ENCODE measurements at regions not wholly inside any gene's neighbourhood (a gene's known extent, or its start where the extent isn't known, plus 50 kb on each side); places are given as distances from the start of the nearest gene placed in this dataset.

DNA sequence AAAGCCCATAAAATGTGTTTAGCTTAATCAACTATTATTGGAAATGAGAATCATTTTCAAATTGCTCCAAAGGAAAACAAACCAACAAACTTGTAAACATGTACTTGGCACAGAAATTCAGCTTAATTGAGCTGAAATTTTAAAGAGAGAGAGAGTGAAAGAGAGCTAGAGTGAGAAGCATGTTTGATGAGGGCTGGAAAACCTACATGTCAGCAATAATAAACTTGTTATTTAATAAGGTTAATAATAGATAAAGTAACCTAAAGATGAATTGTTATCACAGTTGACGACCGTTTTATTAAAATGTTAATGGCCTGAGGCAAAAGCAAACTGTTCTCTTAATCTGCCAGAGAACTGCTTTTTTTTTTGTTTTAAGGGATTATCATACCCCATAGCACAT lies 496.1 kb downstream of the RNF144B start:
- Histone ChIP-seq H3K4me2 (ENCODE audit: low read length) (no peak overlapping the region), H3K79me2 (ENCODE audit: insufficient read depth, low read length) (no peaks in the 10 kb centered on the region), H3K27me3 (ENCODE audit: insufficient read depth, low read length) (no peaks in the 10 kb centered on the region), H3K4me1 (ENCODE audit: control insufficient read depth in 1 of 2, insufficient read depth in 2 of 2, low read length in 2 of 2) (no peaks in the 10 kb centered on the region), H3K9me3 (ENCODE audit: control insufficient read depth in 1 of 2, insufficient read depth in 1 of 2, low read depth in 1 of 2, low read length in 2 of 2) (no peaks in the 10 kb centered on the region), H3K9me2 (ENCODE audit: insufficient read depth) (no peaks in the 10 kb centered on the region), H3K9ac (ENCODE audit: low read length) (no peak overlapping the region), H2AFZ (ENCODE audit: low read depth, low read length, poor library complexity, severe bottlenecking) (no peak overlapping the region), H3K4me3 (replicated peaks in 1 of 2; ENCODE audit: low read depth in 1 of 2, low read length in 2 of 2) (no peak overlapping the region), H3K27ac (ENCODE audit: low read depth, low read length) (no peak overlapping the region), H3K36me3 (ENCODE audit: control insufficient read depth in 1 of 2, insufficient read depth in 2 of 2, low read length in 2 of 2) (no peaks in the 10 kb centered on the region), H4K20me1 (ENCODE audit: insufficient read depth) (no peaks in the 10 kb centered on the region)
- TF ChIP-seq SRF (IDR thresholded peaks at IDR 0.05; ENCODE audit: low read depth): no peak
- TF ChIP-seq CBX3 (IDR thresholded peaks at IDR 0.05; ENCODE audit: low read depth): no peak
- TF ChIP-seq SP1 (IDR thresholded peaks at IDR 0.05; ENCODE audit: low read depth): no peak
- no peak for TF ChIP-seq EGR1 (IDR thresholded peaks at IDR 0.05; ENCODE audit: low read depth)
- no peak for TF ChIP-seq JUND (IDR thresholded peaks at IDR 0.05)
- no peak for TF ChIP-seq YY1 (IDR thresholded peaks at IDR 0.05; ENCODE audit: extremely low read depth, insufficient replicate concordance, low read depth, low read length)
- ChIA-PET POLR2A (no interaction called here), CTCF (no interaction called here), RAD21 (ENCODE audit: low non-redundant PET in 1 of 2, low total read pairs in 2 of 2, uncharacterized antibody in 2 of 2, unreplicated experiment in 2 of 2) (no interaction called here)
- DNase-seq (ENCODE audit: low read depth, low spot score): no peak
- no peak for ATAC-seq
- no TSS peak for BruUV-seq (replicated peaks)
- intact Hi-C loops (cut with micrococcal nuclease): no loop called here

DNA sequence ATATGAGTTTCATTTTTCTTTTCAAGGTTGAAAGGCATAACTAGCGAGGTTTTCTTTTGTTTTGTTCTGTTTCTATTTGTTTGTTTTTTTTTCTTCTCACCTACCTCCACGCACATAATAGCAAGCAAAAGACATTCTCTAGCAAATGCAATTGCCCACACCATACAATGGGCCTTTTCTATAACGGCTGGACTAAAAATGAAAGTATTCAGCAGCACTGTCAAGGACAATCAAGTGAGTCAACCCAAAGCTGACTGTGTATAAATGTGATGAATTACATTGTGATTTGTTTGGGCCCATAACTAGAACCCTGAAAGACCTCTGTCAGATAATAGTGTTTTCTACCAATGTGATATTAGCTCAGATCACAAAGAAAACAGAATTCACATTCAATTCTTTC lies 496.7 kb downstream of the RNF144B start:
- POLR2A ChIA-PET: no interaction called here
- ATAC-seq (no peak), DNase-seq (ENCODE audit: low read depth, low spot score) (no peak)
- H3K4me1 ChIP-seq (ENCODE audit: control insufficient read depth in 1 of 2, insufficient read depth in 2 of 2, low read length in 2 of 2): no peaks in the 10 kb centered on the region
- H3K27me3 ChIP-seq (ENCODE audit: insufficient read depth, low read length): no peaks in the 10 kb centered on the region
- intact Hi-C loops (cut with micrococcal nuclease): no loop called here
- no peak overlapping the region for H3K4me2 ChIP-seq (ENCODE audit: low read length)
- CTCF ChIA-PET: no interaction called here
- H3K79me2 ChIP-seq (ENCODE audit: insufficient read depth, low read length): no peaks in the 10 kb centered on the region
- TF ChIP-seq EZH2 (IDR thresholded peaks at IDR 0.05): no peak
- no peak for TF ChIP-seq ZNF274 (IDR thresholded peaks at IDR 0.05; ENCODE audit: low read depth, low read length)
- no peak for TF ChIP-seq CBX3 (IDR thresholded peaks at IDR 0.05; ENCODE audit: low read depth)
- TF ChIP-seq, protein P1, sequence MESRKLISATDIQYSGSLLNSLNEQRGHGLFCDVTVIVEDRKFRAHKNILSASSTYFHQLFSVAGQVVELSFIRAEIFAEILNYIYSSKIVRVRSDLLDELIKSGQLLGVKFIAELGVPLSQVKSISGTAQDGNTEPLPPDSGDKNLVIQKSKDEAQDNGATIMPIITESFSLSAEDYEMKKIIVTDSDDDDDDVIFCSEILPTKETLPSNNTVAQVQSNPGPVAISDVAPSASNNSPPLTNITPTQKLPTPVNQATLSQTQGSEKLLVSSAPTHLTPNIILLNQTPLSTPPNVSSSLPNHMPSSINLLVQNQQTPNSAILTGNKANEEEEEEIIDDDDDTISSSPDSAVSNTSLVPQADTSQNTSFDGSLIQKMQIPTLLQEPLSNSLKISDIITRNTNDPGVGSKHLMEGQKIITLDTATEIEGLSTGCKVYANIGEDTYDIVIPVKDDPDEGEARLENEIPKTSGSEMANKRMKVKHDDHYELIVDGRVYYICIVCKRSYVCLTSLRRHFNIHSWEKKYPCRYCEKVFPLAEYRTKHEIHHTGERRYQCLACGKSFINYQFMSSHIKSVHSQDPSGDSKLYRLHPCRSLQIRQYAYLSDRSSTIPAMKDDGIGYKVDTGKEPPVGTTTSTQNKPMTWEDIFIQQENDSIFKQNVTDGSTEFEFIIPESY (IDR thresholded peaks at IDR 0.05; ENCODE audit: extremely low read depth, insufficient replicate concordance, low read length): no peak
- TF ChIP-seq SRF (IDR thresholded peaks at IDR 0.05; ENCODE audit: low read depth): no peak
- TF ChIP-seq JUND (IDR thresholded peaks at IDR 0.05): no peak
- TF ChIP-seq RAD21 (IDR thresholded peaks at IDR 0.05; ENCODE audit: low read depth): no peak
- TF ChIP-seq SIN3A (IDR thresholded peaks at IDR 0.05; ENCODE audit: low read depth): no peak
- H2AFZ ChIP-seq (ENCODE audit: low read depth, low read length, poor library complexity, severe bottlenecking): no peak overlapping the region
- no TSS peak for BruUV-seq (replicated peaks)
- H3K9me3 ChIP-seq (ENCODE audit: control insufficient read depth in 1 of 2, insufficient read depth in 1 of 2, low read depth in 1 of 2, low read length in 2 of 2): no peaks in the 10 kb centered on the region
- H3K9ac ChIP-seq (ENCODE audit: low read length): no peak overlapping the region
- H3K27ac ChIP-seq (ENCODE audit: low read depth, low read length): no peak overlapping the region
- H3K4me3 ChIP-seq (replicated peaks in 1 of 2; ENCODE audit: low read depth in 1 of 2, low read length in 2 of 2): no peak overlapping the region
- RAD21 ChIA-PET (ENCODE audit: low non-redundant PET in 1 of 2, low total read pairs in 2 of 2, uncharacterized antibody in 2 of 2, unreplicated experiment in 2 of 2): no interaction called here
- H4K20me1 ChIP-seq (ENCODE audit: insufficient read depth): no peaks in the 10 kb centered on the region
- no peaks in the 10 kb centered on the region for H3K36me3 ChIP-seq (ENCODE audit: control insufficient read depth in 1 of 2, insufficient read depth in 2 of 2, low read length in 2 of 2)
- H3K9me2 ChIP-seq (ENCODE audit: insufficient read depth): no peaks in the 10 kb centered on the region
